NCI-H1105 treated with DMSO at 0.1 percent for 48 hours (cell line): ENCODE measurements at regions not wholly inside any gene's neighbourhood (a gene's known extent, or its start where the extent isn't known, plus 50 kb on each side); places are given as distances from the start of the nearest gene placed in this dataset.

ENCODE experiments used
- DNase-seq: peaks from one replicate; lab custom pipeline; 2025; lab: John Stamatoyannopoulos, UW

GRCh38 chr2:20150110-20150706 lies 74.7 kb downstream of the SDC1 start:
- no peak for DNase-seq

DNA sequence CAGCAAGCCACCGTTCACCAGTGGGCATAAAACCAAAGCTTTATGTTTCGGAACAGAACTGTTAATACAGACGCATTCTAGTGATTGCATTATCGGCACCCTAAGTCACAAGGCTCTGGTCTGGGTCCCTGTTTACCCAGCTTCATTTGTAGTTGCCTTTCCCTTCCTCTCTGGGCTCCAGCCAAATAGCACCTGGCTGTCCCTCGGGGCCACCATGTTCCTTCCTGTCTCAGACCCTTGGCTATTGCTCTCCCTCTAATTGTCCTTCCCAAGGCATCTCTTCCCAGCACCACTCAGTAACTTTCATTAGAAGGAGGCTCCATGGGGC lies 75.3 kb downstream of the SDC1 start:
- DNase-seq: no peak

- DNase-seq: no peak
Measured at GRCh38 chr2:20148923-20149702, 75.8 kb downstream of the SDC1 start.

- no peak for DNase-seq
Measured at GRCh38 chr2:20148426-20148922, 76.5 kb downstream of the SDC1 start.

GRCh38 chr2:20147351-20147750 lies 77.6 kb downstream of the SDC1 start:
- no peak for DNase-seq

GRCh38 chr2:20146401-20146800 lies 78.5 kb downstream of the SDC1 start:
- no peak for DNase-seq

- no peak for DNase-seq
Measured at GRCh38 chr2:20145497-20146193, 79.3 kb downstream of the SDC1 start.

- DNase-seq: no peak
Measured at GRCh38 chr2:20144861-20145260, 80.1 kb downstream of the SDC1 start.

DNA sequence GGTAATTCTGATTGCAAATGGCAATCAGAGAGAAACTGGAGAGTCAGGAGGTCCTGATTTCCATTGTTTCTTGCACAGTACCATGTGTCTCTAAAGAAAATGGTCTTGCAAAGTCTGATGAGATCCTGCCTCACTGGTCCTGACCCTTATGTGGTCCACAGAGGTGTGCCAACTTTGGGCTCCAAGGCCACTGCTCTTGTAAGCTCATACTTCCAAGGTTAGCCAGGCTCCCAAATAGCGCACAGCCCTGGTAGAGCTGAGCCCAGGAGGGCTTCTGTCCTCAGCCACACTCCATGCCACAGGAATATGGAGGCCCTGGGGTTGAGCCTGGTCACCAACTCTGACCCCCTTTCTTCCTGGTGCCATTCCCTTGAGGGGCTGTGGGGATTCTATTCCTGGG lies 80.7 kb downstream of the SDC1 start:
- DNase-seq: no peak

DNA sequence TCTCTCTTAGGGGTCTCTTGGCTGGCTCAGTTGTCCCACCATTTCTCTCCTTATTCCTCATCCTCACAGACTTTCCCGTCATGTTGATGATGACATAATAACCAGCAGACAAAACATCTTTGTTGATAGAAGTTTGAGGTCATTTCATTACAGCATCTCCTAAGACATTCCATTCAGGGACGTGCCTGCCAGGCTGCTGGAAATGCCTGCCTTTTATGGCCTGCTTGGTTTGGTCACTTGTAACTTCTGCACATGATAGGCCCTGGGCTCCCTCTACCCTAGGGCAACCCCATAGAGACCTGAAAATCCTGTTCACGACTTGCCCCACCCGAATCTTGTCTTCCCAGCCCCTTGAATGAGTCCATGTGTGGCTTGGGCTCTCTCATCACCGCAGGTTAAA lies 81.7 kb downstream of the SDC1 start:
- DNase-seq: no peak

DNA sequence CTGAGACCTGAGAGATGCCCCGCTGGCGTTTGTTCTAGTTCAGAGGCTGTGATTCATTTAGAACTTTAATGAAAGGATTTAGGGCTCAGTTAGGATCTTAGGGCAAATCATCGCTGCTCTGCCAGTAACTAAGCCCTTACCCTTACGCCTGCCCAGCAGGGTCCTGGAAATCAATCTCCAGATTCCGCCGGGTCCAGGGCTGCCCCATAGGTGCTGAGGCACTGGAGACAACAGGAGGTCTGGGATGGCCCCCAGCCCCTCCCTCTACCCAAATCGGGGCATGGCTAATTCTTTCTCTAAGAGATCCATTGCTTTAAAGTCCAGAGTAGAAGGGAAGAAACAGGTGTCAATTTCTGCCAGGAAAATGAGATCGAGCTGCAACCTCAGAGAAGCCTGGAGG lies 83.1 kb downstream of the SDC1 start:
- DNase-seq: no peak

DNA sequence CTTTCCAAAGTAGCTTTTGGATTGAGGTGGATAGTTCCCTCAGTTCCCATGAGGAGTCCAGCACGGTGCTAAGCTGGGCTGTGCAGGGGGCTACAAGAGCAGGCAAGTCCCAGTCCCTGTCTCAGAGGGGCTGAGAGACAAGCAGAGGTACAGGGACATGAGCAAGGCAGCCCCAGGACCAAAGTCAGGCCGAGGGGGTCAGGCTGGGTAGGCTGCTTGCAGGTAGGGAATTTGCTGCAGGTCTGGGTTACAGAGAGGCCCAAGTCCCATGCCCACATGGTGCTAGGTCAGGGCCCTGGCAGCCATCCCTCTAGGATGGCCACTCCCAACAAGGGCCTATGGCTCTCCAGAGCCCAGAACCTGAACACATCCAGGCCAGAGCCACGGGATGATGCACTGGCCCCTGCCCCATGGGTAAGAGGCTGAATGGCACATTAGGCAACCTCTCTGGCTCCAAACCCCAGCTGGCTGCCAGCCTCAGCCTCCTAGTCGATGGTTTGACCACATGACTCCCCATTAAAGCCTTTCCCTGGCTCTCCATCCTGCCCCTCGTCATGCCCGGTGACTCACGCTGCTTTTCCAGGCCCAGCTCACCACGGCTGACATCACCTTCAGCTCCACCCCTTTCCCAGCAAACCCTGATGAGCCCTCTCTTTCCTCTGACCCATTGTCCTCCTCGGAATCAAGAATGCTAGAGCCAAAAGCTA lies 83.7 kb downstream of the SDC1 start:
- DNase-seq: no peak

DNA sequence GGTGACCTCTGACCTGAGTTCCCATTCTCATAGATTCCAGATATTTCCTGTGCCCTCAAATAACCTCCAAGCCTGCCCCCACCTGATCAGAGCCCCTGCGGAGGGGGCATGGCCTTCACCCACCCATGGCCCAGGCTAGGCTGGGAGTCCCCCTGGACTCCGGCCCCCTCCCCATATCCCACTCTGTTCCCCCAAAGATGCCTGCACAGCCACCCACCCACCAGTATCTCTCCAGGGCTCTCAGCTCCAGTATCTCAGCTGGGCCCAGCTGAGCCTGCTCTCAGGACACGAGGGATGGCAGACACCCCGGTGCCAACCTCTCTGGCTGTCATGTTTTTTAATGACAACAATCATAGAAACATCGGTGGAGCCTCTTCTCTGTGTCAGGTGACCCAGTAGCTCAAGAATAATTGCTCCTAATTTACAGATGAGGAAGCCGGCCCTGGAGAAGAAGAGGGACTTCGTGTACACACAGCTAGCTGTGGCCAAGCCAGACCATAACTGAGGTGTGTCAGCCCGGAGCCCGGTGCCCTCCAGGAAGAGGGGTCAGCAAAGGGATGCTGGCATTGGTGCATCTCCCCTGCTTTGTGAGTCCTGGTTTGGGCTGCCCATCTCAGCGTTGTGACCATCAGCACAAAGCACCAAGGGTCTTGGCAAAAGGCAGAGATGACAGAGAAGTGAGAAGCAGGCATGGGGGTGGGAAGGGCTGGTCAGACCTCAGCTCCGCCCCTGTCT lies 84.4 kb downstream of the SDC1 start:
- no peak for DNase-seq

DNA sequence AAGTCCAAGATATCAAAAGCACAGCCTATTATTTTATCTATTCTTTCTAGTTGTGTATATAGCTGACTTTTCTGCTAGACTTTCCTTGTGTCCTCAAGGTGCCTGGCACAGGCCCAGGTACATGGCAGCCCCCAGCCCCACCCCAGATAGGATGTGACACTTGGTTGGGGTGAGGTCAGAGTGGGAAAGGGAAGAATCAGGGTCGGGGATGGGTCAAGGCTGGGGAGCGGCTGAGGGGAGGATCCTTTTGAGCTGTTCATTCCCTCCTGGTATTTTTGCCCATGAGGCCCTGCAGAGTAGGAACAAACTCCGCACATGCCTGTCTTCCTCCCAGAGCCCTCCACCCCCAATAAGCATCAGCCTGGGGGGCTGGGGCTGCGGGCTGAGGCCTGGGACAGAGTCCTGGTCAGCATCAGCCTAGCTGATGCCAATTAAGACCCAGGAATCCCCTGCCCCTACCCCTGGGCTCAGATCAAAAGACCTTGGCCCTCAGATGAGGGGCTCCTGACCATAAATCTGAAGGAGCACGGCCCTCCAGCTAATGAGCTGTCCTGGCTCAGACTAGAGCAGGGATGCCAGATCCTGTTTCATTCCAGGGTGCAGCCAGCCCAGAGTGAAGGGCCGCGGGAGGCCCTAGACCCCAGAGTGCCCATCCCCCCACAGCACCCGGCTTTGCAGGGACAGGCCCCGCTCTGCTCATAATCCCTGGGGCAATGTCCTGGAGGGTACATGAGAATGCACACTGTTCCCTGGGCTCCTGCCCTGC lies 85.3 kb downstream of the SDC1 start:
- DNase-seq: no peak

- DNase-seq: no peak
Measured at GRCh38 chr2:20138696-20139095, 86.2 kb downstream of the SDC1 start.

- no peak for DNase-seq
Measured at GRCh38 chr2:20137884-20138283, 86.5 kb upstream of the LAPTM4A start.

DNA sequence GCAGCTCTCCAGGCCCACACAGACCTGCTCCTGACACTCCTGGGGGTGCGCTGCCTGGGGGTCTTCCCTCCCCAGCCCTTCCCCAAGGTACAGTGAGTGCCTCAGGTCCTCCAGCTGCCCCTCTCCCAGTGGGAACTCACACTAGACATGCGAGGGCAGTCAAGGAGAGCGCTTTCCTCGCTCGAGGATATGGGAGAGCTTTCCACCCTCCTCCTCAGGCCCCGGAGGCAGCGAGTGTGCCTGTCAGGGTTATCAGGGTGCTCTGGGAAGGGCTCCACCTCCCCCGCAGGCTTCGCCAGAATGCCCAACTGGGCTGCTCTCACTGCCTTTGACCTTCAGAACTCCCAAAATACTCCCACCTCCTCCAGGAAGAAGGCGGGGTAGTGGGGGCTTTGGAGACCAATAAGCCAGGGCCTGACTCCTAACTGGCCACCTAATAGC lies 85.7 kb upstream of the LAPTM4A start:
- no peak for DNase-seq

- no peak for DNase-seq
Measured at GRCh38 chr2:20136149-20136548, 84.7 kb upstream of the LAPTM4A start.

DNA sequence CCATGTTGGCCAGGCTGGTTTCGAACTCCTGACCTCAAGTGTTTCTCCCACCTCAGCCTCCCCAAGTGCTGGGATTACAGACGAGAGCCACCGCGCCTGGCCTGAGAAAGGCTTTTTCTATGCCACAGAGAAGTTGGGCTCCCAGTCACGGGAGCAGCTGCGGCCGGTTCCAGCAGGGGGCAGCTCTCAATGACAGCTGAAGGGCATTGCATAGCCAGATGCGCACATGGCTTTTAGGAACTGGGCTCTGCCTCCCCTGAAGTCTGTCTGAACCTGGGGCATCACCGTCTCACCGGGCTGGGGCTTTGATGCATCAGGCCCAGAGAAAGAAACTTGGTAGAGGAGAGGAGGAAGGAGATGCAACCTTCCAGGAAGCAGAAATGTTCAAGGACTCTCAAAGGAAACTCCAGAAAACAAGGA lies 84.2 kb upstream of the LAPTM4A start:
- DNase-seq: peak; percentile 31

GRCh38 chr2:20132990-20133535 lies 81.6 kb upstream of the LAPTM4A start:
- DNase-seq: no peak
